HG03378 (cell line): ENCODE measurements at regions not wholly inside any gene's neighbourhood (a gene's known extent, or its start where the extent isn't known, plus 50 kb on each side); places are given as distances from the start of the nearest gene placed in this dataset.
A peak's percentile ranks its signal among the peaks of the same experiment; 100 is the strongest.
"Not testable (repeated sequence)": the region's sequence is repeated elsewhere in the genome, so short reads cannot be mapped to it uniquely, and the experiment has no call there.

ENCODE experiments used
- ATAC-seq: cut with Tn5 transposase; IDR thresholded peaks from one replicate; pipeline ENCODE4 v1.9.1; 2021; ENCODE audit warnings: mild to moderate bottlenecking, moderate library complexity; ENCODE audit not compliant: unreplicated experiment

GRCh38 chr7:106354822-106355221, 70.0 kb upstream of the NAMPT start:
- no peak for ATAC-seq

- ATAC-seq, result no peak
Observed at GRCh38 chr7:106353944-106354343, 69.2 kb upstream of the NAMPT start.

GRCh38 chr7:106348231-106348630, 63.4 kb upstream of the NAMPT start:
- ATAC-seq, result no peak

GRCh38 chr7:106347229-106347833, 62.5 kb upstream of the NAMPT start:
- no peak for ATAC-seq

GRCh38 chr7:106346678-106347217, 62.0 kb upstream of the NAMPT start:
- peak; percentile 94 for ATAC-seq

GRCh38 chr7:106346167-106346677, 61.4 kb upstream of the NAMPT start:
- no peak for ATAC-seq

- ATAC-seq, result no peak
Observed at GRCh38 chr7:106345421-106346166, 60.8 kb upstream of the NAMPT start.

- ATAC-seq, result no peak
Observed at GRCh38 chr7:106344861-106345260, 60.1 kb upstream of the NAMPT start.

- ATAC-seq, result no peak
Observed at GRCh38 chr7:106344211-106344610, 59.4 kb upstream of the NAMPT start.

- ATAC-seq, result not testable (repeated sequence)
Observed at GRCh38 chr7:106342049-106342448, 57.3 kb upstream of the NAMPT start.

GRCh38 chr7:106340247-106340596, 55.4 kb upstream of the NAMPT start:
- not testable (repeated sequence) for ATAC-seq

GRCh38 chr7:106339513-106340246, 54.9 kb upstream of the NAMPT start:
- no peak for ATAC-seq

- ATAC-seq, result no peak
Observed at GRCh38 chr7:106337754-106338153, 53.0 kb upstream of the NAMPT start.

- ATAC-seq, result no peak
Observed at GRCh38 chr7:106335814-106336213, 51.0 kb upstream of the NAMPT start.
